Upper lobe of left lung (tissue), 6 donors: ENCODE measurements at regions not wholly inside any gene's neighbourhood (a gene's known extent, or its start where the extent isn't known, plus 50 kb on each side); places are given as distances from the start of the nearest gene placed in this dataset.

Experiments
- ATAC-seq, 2 donors: fragments of 200-7000 bp; cut with Tn5 transposase; one replicate each; pipeline ENCODE4 v1.9.1; 2022; ENCODE audit warnings: mild to moderate bottlenecking in 2 of 2, moderate library complexity in 2 of 2; ENCODE audit not compliant: low FRiP score in 2 of 2
- DNase-seq, 2 donors: peaks; one replicate each; pipeline ENCODE4 v3.0.0-alpha.2; 2019 to 2020
- H3K27ac ChIP-seq, 4 donors: fragments of 200-600 bp; sonication (generic); one replicate each; pipeline ENCODE4 v1.5.1; 2016 to 2019
- H3K27me3 ChIP-seq, 4 donors: fragments of 200-600 bp; sonication (generic); one replicate each; pipeline ENCODE4 v1.5.1; 2017 to 2019
- H3K36me3 ChIP-seq, 4 donors: fragments of 200-600 bp; sonication (generic); one replicate each; pipeline ENCODE4 v1.5.1; 2016 to 2019
- H3K4me1 ChIP-seq, 4 donors: fragments of 200-600 bp; sonication (generic); one replicate each; pipeline ENCODE4 v1.5.1; 2018 to 2019
- H3K4me3 ChIP-seq, 4 donors: fragments of 200-600 bp; sonication (generic); one replicate each; pipeline ENCODE4 v1.5.1; 2017 to 2019; ENCODE audit warnings: mild to moderate bottlenecking in 2 of 4, moderate library complexity in 1 of 4
- H3K9me3 ChIP-seq, 4 donors: fragments of 200-600 bp; sonication (generic); one replicate each; pipeline ENCODE4 v1.5.1; 2018 to 2019
- EP300 ChIP-seq, 4 donors: sonication (generic); formaldehyde crosslinking; IDR thresholded peaks; one replicate each; pipeline ENCODE4 v1.5.1; 2017; ENCODE audit warnings: antibody characterized with exemption in 4 of 4, control low read depth in 2 of 4
- POLR2A ChIP-seq, 4 donors: fragments of 450-650 bp; IDR thresholded peaks; one replicate each; pipeline ENCODE4 v1.5.1; 2016 to 2017; ENCODE audit warnings: antibody characterized with exemption in 4 of 4, mild to moderate bottlenecking in 2 of 4
- POLR2AphosphoS5 ChIP-seq, 2 donors: sonication (generic); formaldehyde crosslinking; IDR thresholded peaks; one replicate each; pipeline ENCODE4 v1.5.1; 2017; ENCODE audit warnings: antibody characterized with exemption in 2 of 2
- WGBS, 2 donors: methylation state at CpG; one replicate each; pipeline ENCODE4 v1.1.5; 2017 to 2018; 5-methylcytosine and 5-hydroxymethylcytosine counted together
- TF ChIP-seq, protein P1 (sequence below), 6 experiments: fragments of 450-650 bp in 4 of 6; fragments of 200-600 bp in 2 of 6; sonication (generic) in 2 of 6; IDR thresholded peaks; one replicate each; pipeline ENCODE4 v1.5.1; 2016 to 2019; ENCODE audit warnings: antibody characterized with exemption in 6 of 6
- donor health status: DM: no; HTN: no; CAD: no; lungs with moderate emphysema.
- donor health status: DM: no; HTN: yes; CAD: no; lungs with severe emphysema.

DNA sequence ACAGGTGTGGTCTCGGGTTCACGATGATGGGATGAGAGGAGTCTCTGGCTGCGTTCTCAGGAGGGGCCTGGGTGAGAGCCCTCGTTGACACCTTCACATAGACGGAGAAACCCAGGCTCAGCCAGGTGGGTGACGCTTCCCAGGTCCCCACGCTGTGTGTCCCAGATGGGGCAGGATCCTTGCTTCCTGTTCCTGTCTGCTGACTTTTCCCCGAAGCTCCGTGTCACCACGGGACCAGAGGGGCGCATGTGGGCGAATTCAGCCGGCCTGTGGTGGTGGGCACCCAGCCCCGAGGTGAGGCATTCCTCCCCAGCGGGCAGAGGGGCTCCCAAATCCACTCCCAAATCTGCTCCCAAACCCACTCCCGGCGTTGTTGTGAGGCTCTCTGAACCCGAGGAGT is 732.8 kb downstream of the BRD1 start:
- Histone ChIP-seq H3K27ac (no peak overlapping the region), H3K27me3 (no peaks in the 10 kb centered on the region), H3K4me3 (no peak overlapping the region), H3K9me3 (no peaks in the 10 kb centered on the region), H3K36me3 (no peaks in the 10 kb centered on the region), H3K4me1 (no peaks in the 10 kb centered on the region)
- ATAC-seq, result no peak
- 81 to 83% methylated on average over 15 to 18 of the region's 18 CpGs for WGBS, 2 donors
- no peak for DNase-seq
- no peak for TF ChIP-seq POLR2A (IDR thresholded peaks at IDR 0.05)
- no peak for TF ChIP-seq EP300 (IDR thresholded peaks at IDR 0.05)
- TF ChIP-seq, protein P1, sequence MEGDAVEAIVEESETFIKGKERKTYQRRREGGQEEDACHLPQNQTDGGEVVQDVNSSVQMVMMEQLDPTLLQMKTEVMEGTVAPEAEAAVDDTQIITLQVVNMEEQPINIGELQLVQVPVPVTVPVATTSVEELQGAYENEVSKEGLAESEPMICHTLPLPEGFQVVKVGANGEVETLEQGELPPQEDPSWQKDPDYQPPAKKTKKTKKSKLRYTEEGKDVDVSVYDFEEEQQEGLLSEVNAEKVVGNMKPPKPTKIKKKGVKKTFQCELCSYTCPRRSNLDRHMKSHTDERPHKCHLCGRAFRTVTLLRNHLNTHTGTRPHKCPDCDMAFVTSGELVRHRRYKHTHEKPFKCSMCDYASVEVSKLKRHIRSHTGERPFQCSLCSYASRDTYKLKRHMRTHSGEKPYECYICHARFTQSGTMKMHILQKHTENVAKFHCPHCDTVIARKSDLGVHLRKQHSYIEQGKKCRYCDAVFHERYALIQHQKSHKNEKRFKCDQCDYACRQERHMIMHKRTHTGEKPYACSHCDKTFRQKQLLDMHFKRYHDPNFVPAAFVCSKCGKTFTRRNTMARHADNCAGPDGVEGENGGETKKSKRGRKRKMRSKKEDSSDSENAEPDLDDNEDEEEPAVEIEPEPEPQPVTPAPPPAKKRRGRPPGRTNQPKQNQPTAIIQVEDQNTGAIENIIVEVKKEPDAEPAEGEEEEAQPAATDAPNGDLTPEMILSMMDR (IDR thresholded peaks at IDR 0.05), result no peak
- no peak for TF ChIP-seq POLR2AphosphoS5 (IDR thresholded peaks at IDR 0.05)

DNA sequence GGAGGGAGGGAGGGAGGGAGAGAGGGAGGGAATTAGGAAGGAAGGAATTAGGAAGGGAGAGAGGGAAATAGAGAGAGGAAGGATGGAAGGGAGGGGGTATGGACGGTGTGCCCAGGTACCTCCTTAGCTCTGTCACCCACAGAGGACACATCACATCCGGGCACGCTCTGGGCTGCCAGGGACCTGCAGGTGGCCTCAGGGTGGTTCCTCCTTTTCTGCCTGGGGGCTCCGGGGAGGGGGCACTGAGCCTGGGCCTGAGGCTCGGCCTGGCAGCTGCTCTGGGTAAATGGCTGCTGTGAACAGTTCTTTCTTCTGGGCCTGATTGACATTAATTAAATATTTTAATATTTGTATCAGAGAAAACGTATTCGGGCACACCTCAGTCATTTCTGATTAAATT is 733.5 kb downstream of the BRD1 start:
- no peaks in the 10 kb centered on the region for H3K9me3 ChIP-seq
- TF ChIP-seq POLR2A (IDR thresholded peaks at IDR 0.05) (no peak), POLR2AphosphoS5 (IDR thresholded peaks at IDR 0.05) (no peak), EP300 (IDR thresholded peaks at IDR 0.05) (no peak)
- TF ChIP-seq, protein P1 (IDR thresholded peaks at IDR 0.05), result no peak
- no peak overlapping the region for H3K4me3 ChIP-seq
- H3K27ac ChIP-seq, result no peak overlapping the region
- WGBS, 2 donors, result 62 to 72% methylated on average over 7 of the region's 7 CpGs
- ATAC-seq (no peak), DNase-seq (no peak)
- no peaks in the 10 kb centered on the region for H3K4me1 ChIP-seq
- H3K36me3 ChIP-seq, result no peaks in the 10 kb centered on the region
- H3K27me3 ChIP-seq, result no peaks in the 10 kb centered on the region

DNA sequence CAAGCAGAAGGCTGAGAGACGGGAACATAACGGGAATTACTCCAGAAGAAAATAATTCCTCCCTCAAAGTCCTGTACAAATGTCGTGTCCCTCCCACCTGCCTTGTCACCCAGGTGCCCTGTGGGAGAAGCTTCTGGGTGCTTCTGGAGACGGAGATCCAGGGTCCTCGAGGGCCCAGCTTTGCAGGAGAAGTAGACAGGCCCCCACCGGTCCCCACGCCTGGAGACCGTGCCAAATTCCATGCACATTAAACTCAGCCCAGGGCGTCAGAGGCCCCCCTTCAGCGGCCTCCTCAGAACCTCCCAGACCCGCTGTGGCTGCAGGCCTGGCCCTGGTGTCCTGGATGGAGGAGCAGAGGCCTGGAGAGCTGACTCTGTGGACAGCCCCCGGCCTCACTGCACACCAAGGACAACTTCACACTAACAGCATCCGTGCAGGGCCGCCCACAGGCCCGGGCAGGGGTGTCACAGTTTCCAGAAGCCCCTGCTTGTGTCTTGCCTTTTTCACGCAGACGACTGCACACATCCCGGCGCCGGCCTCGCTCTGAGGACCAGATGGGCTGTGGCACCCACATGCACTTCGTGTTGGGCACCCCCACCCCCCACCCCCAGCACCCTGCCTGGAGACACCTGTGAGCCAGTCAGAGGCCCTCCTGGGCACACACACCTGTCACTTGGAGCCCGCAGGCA is 734.3 kb downstream of the BRD1 start:
- H3K4me3 ChIP-seq, result no peak overlapping the region
- TF ChIP-seq POLR2A (IDR thresholded peaks at IDR 0.05) (no peak), EP300 (IDR thresholded peaks at IDR 0.05) (no peak), POLR2AphosphoS5 (IDR thresholded peaks at IDR 0.05) (no peak)
- TF ChIP-seq, protein P1 (IDR thresholded peaks at IDR 0.05), result no peak
- H3K36me3 ChIP-seq, result no peaks in the 10 kb centered on the region
- no peak for ATAC-seq
- 75 to 82% methylated on average over 5 to 23 of the region's 23 CpGs for WGBS, 2 donors
- no peaks in the 10 kb centered on the region for H3K4me1 ChIP-seq
- no peaks in the 10 kb centered on the region for H3K9me3 ChIP-seq
- no peaks in the 10 kb centered on the region for H3K27me3 ChIP-seq
- H3K27ac ChIP-seq, result no peak overlapping the region
- peak in 1 of 2 donors; percentile 72 for DNase-seq

DNA sequence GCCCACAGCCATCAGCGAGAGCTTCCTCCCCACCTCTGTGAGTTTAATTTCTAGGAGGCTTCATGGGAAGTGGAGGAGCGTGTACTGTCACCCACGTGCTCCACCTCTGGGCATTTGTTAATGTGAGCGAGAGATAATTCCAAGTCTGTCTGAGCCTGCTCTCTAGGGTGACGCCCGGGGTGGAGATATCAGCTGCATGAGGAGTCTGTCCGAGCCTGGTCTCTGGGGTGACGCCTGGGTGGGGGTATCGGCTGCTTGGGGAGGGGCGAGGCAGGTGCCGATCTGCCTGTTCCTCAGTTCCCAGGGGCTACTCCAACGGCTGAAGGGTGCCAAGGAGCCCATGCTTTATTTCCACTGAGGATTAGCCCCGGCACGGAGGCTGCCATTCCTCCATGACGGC is 735.0 kb downstream of the BRD1 start:
- 75 to 88% methylated on average over 15 of the region's 15 CpGs for WGBS, 2 donors
- Histone ChIP-seq H3K4me1 (no peaks in the 10 kb centered on the region), H3K27me3 (no peaks in the 10 kb centered on the region), H3K36me3 (no peaks in the 10 kb centered on the region), H3K27ac (no peak overlapping the region), H3K4me3 (no peak overlapping the region), H3K9me3 (no peaks in the 10 kb centered on the region)
- no peak for DNase-seq
- no peak for ATAC-seq
- TF ChIP-seq POLR2A (IDR thresholded peaks at IDR 0.05), result no peak
- no peak for TF ChIP-seq POLR2AphosphoS5 (IDR thresholded peaks at IDR 0.05)
- TF ChIP-seq, protein P1 (IDR thresholded peaks at IDR 0.05), result no peak
- TF ChIP-seq EP300 (IDR thresholded peaks at IDR 0.05), result no peak

DNA sequence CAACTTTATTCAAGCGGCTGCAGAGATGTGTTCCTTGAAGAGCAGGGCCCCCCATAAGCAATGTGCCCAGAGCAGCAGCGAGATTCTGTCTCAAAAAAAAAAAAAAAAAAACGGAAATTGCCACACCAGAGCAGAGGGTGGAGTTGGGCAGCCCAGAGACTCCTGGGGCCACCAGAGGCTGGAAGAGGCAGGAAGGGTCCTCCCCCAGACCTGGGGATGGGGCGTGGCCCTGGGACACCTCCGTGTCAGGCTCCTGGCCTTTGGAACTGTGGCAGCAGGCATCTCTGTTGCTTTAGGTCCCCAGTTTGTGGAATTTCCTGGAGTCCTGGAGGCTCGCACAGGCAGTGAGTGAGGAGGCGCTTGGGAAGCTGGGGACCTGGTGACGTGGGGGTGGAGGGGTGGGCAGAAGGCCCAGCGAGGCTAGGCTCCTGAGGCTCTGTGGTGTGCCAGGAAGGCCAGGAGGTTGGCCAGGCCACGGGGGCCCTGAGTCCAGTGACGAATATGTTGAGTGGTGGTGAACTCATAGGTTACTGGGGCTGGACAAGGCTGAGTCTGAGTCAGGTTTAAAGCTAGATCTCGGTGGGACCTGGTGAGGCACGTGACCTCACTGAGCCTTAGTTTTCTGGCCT is 735.6 kb downstream of the BRD1 start:
- TF ChIP-seq, protein P1 (IDR thresholded peaks at IDR 0.05), result no peak
- TF ChIP-seq POLR2AphosphoS5 (IDR thresholded peaks at IDR 0.05), result no peak
- TF ChIP-seq EP300 (IDR thresholded peaks at IDR 0.05), result no peak
- TF ChIP-seq POLR2A (IDR thresholded peaks at IDR 0.05), result no peak
- Histone ChIP-seq H3K36me3 (no peaks in the 10 kb centered on the region), H3K27ac (no peak overlapping the region), H3K4me3 (no peak overlapping the region), H3K9me3 (no peaks in the 10 kb centered on the region), H3K27me3 (no peaks in the 10 kb centered on the region), H3K4me1 (no peaks in the 10 kb centered on the region)
- ATAC-seq (no peak), DNase-seq (no peak)
- WGBS, 2 donors, result 55 to 66% methylated on average over 10 to 13 of the region's 13 CpGs
